Lower lobe of right lung (tissue), 2 donors: ENCODE measurements at regions not wholly inside any gene's neighbourhood (a gene's known extent, or its start where the extent isn't known, plus 50 kb on each side); places are given as distances from the start of the nearest gene placed in this dataset.

ENCODE experiments used
- ATAC-seq, 2 donors: fragments of 200-7000 bp; cut with Tn5 transposase; one replicate each; pipeline ENCODE4 v1.9.1; 2020 to 2022; ENCODE audit warnings: mild to moderate bottlenecking in 2 of 2, moderate library complexity in 2 of 2
- DNase-seq: peaks from one replicate; pipeline ENCODE4 v3.0.0-alpha.2; 2020
- H3K27ac ChIP-seq: fragments of 200-600 bp; one replicate; pipeline ENCODE4 v1.8.0; 2022
- H3K27me3 ChIP-seq: fragments of 200-600 bp; one replicate; pipeline ENCODE4 v1.8.0; 2022; ENCODE audit warnings: low read depth
- H3K36me3 ChIP-seq: fragments of 200-600 bp; one replicate; pipeline ENCODE4 v1.8.0; 2022; ENCODE audit warnings: mild to moderate bottlenecking
- H3K4me1 ChIP-seq: fragments of 200-600 bp; one replicate; pipeline ENCODE4 v1.8.0; 2022
- H3K4me3 ChIP-seq: fragments of 200-600 bp; one replicate; pipeline ENCODE4 v1.8.0; 2022; ENCODE audit warnings: mild to moderate bottlenecking
- H3K9me3 ChIP-seq: fragments of 200-600 bp; one replicate; pipeline ENCODE4 v1.8.0; 2022
- CTCF ChIP-seq: fragments of 200-600 bp; IDR thresholded peaks from one replicate; pipeline ENCODE4 v1.8.0; 2022; ENCODE audit warnings: antibody characterized with exemption, mild to moderate bottlenecking
- intact Hi-C: fragments of 100-400 bp; cut with DNase I; formaldehyde crosslinking; loops from one replicate; pipeline ENCODE4 v1.11.0; 2022
- donor health status: DM: no; HTN: yes; CAD: no; lungs with severe emphysema.

GRCh38 chr6:167677422-167677789 is 149.3 kb upstream of the AFDN start:
- H3K4me3 ChIP-seq, result no peak overlapping the region
- H3K9me3 ChIP-seq, result no peaks in the 10 kb centered on the region
- H3K27ac ChIP-seq, result peak overlapping the region; percentile 73
- DNase-seq, result no peak
- ATAC-seq, result no peak
- TF ChIP-seq CTCF, result no peak
- peaks cover 20% of the 10 kb centered on the region for H3K27me3 ChIP-seq
- H3K4me1 ChIP-seq, result peaks cover 36% of the 10 kb centered on the region
- intact Hi-C loops, result no loop called here
- H3K36me3 ChIP-seq, result no peaks in the 10 kb centered on the region

GRCh38 chr6:167678102-167679101 is 148.3 kb upstream of the AFDN start:
- Histone ChIP-seq H3K4me3 (peak overlapping the region; percentile 36), H3K4me1 (peaks cover 45% of the 10 kb centered on the region), H3K27me3 (peaks cover 20% of the 10 kb centered on the region), H3K36me3 (no peaks in the 10 kb centered on the region), H3K27ac (no peak overlapping the region), H3K9me3 (no peaks in the 10 kb centered on the region)
- intact Hi-C loops, result no loop called here
- no peak for TF ChIP-seq CTCF
- peak; percentile 3 to 35 for ATAC-seq
- DNase-seq, result no peak

GRCh38 chr6:167679122-167679736 is 147.5 kb upstream of the AFDN start:
- peaks cover 20% of the 10 kb centered on the region for H3K27me3 ChIP-seq
- H3K27ac ChIP-seq, result no peak overlapping the region
- ATAC-seq, result no peak
- no peaks in the 10 kb centered on the region for H3K9me3 ChIP-seq
- H3K36me3 ChIP-seq, result no peaks in the 10 kb centered on the region
- TF ChIP-seq CTCF, result no peak
- peaks cover 47% of the 10 kb centered on the region for H3K4me1 ChIP-seq
- intact Hi-C loops, result no loop called here
- DNase-seq, result no peak
- no peak overlapping the region for H3K4me3 ChIP-seq

- TF ChIP-seq CTCF, result no peak
- H3K4me3 ChIP-seq, result no peak overlapping the region
- DNase-seq, result no peak
Measured at GRCh38 chr6:167679790-167680604, 146.7 kb upstream of the AFDN start.

GRCh38 chr6:167680605-167681149 is 146.0 kb upstream of the AFDN start:
- no peak for TF ChIP-seq CTCF
- H3K27me3 ChIP-seq, result peaks cover 20% of the 10 kb centered on the region
- intact Hi-C loops, result no loop called here
- DNase-seq (no peak), ATAC-seq (no peak)
- no peaks in the 10 kb centered on the region for H3K9me3 ChIP-seq
- no peaks in the 10 kb centered on the region for H3K36me3 ChIP-seq
- peaks cover 51% of the 10 kb centered on the region for H3K4me1 ChIP-seq
- H3K27ac ChIP-seq, result no peak overlapping the region
- H3K4me3 ChIP-seq, result no peak overlapping the region

More at GRCh38 chr6:167679790-167680604, 146.7 kb upstream of the AFDN start:
- Histone ChIP-seq H3K4me1 (peaks cover 47% of the 10 kb centered on the region), H3K36me3 (no peaks in the 10 kb centered on the region), H3K27ac (no peak overlapping the region), H3K9me3 (no peaks in the 10 kb centered on the region), H3K27me3 (peaks cover 20% of the 10 kb centered on the region)
- no peak for ATAC-seq
- intact Hi-C loops, result no loop called here
